GM13976 (cell line): ENCODE measurements at regions not wholly inside any gene's neighbourhood (a gene's known extent, or its start where the extent isn't known, plus 50 kb on each side); places are given as distances from the start of the nearest gene placed in this dataset.

Source experiments
- DNase-seq: peaks from one replicate; pipeline ENCODE4 v3.0.0; 2012; ENCODE audit warnings: low spot score
- in situ Hi-C: fragments of 300-500 bp; cut with MboI; formaldehyde crosslinking; loops from one replicate; pipeline ENCODE4 v1.12.0; 2022; ENCODE audit warnings: low sequenced_read_pairs, mixed read lengths, inconsistent platforms; ENCODE audit not compliant: unreplicated experiment
- TF ChIP-seq, protein P1 (sequence below): IDR thresholded peaks from 2 replicates; pipeline ENCODE4 v1.5.1; 2012; ENCODE audit warnings: borderline replicate concordance, mild to moderate bottlenecking; ENCODE audit not compliant: insufficient read depth; ENCODE audit errors: extremely low read depth, missing control alignments, control extremely low read depth

GRCh38 chr7:31284106-31284505 lies 56.4 kb downstream of the NEUROD6 start:
- TF ChIP-seq, protein P1, sequence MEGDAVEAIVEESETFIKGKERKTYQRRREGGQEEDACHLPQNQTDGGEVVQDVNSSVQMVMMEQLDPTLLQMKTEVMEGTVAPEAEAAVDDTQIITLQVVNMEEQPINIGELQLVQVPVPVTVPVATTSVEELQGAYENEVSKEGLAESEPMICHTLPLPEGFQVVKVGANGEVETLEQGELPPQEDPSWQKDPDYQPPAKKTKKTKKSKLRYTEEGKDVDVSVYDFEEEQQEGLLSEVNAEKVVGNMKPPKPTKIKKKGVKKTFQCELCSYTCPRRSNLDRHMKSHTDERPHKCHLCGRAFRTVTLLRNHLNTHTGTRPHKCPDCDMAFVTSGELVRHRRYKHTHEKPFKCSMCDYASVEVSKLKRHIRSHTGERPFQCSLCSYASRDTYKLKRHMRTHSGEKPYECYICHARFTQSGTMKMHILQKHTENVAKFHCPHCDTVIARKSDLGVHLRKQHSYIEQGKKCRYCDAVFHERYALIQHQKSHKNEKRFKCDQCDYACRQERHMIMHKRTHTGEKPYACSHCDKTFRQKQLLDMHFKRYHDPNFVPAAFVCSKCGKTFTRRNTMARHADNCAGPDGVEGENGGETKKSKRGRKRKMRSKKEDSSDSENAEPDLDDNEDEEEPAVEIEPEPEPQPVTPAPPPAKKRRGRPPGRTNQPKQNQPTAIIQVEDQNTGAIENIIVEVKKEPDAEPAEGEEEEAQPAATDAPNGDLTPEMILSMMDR: no peak
- in situ Hi-C loops: no loop called here
- no peak for DNase-seq

DNA sequence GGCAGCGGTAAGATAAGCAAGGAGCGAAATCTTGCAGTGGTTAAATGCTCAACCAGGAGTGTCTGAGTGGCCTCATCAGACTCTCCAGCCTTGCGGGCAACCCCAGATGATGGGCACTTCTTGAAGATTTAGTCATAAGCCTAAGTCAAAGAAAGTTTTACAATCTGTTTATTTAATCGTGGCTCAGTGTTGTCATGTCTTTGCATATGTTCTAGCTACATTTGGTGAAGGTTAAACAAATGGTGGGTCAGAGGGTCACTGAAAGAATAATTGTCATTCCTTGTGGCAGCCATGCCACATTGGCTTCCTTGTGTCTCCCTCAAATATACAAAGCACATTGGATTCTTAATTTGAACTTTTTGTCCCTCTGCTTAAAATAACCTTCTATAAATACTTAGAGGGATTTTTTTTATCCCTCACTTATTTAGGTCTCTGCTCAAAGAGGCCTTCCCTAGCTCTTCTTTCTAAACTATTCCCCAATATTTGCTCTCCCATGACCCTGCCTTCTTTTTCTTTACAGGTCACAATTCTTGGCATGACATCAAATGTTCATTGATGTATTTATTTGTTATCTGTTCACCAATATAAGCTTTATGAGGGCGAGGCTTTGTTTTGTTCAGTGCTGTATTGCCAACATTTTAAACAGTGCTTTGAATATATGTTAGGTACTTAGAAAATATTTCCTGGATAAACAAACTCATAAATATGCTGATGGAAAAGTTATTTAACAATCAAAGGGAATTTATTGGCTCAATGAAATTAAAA lies 68.7 kb downstream of the NEUROD6 start:
- in situ Hi-C loops: no loop called here
- no peak for DNase-seq

DNA sequence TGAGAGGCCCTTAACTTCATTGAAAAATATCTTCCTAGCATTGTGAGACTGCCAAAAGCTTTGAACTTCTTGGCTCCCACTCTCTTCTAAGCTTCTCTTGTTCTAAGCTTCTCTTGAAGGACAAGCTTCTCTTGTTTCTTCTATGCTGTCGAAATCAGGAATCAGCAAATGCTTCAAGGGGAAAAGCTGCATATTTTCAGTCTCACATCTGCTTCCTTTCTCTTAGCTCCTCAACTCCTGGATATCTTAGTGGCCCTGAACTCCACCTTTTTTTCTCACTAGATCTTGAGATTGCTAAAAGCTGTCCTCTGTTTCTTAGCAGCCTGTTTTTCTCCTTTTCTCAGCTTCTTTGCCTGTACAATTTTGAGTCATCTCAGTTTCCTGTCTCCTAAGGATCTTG lies 73.0 kb downstream of the NEUROD6 start:
- TF ChIP-seq, protein P1: no peak
- DNase-seq: no peak
- in situ Hi-C loops: no loop called here

More for the DNA sequence above, 68.7 kb downstream of the NEUROD6 start:
- TF ChIP-seq, protein P1: no peak

- TF ChIP-seq, protein P1: no peak
- in situ Hi-C loops: no loop called here
Observed at GRCh38 chr7:31263338-31263737, 77.2 kb downstream of the NEUROD6 start.

GRCh38 chr7:31261341-31261740 lies 79.2 kb downstream of the NEUROD6 start:
- no peak for DNase-seq
- in situ Hi-C loops: no loop called here
- TF ChIP-seq, protein P1: no peak

More at GRCh38 chr7:31263338-31263737, 77.2 kb downstream of the NEUROD6 start:
- DNase-seq: no peak

GRCh38 chr7:31260851-31261250 lies 79.7 kb downstream of the NEUROD6 start:
- in situ Hi-C loops: no loop called here
- TF ChIP-seq, protein P1: no peak
- no peak for DNase-seq
